GM21717 (cell line): ENCODE measurements at regions not wholly inside any gene's neighbourhood (a gene's known extent, or its start where the extent isn't known, plus 50 kb on each side); places are given as distances from the start of the nearest gene placed in this dataset.

Experiments used
- ATAC-seq: cut with Tn5 transposase; IDR thresholded peaks from one replicate; pipeline ENCODE4 v1.9.1; 2021; ENCODE audit warnings: mild to moderate bottlenecking, moderate library complexity; ENCODE audit not compliant: unreplicated experiment

DNA sequence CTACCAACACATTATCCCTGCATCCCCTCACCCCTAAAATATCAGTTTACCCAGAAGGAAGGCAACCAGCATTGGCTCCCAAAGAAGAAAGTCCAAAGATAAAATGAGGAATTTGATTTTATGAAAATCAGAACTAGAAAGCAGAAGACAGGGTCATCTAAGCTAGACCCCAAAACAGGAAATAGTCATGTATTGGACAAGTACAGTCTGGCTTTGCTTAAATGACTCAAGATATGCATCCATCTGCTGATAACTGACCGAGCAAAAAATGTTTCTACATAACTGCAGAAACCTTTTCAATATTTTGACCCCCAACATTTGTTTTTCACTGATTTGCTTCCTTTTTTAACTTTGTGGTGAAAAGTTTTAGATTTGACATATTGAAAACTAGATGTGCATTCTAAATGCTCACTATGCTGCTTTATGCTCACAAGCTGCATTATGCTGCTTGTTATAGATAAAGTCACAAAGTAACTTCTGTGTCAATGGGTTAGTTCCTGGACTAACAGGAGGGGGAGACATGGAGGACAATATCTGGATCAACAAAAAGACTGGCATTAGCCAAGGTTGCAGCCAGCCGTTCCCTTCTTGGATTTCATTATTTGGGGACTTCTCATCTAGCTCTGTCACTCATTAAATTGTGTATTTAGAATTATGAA, 227.0 kb downstream of the INHBA start:
- no peak for ATAC-seq

DNA sequence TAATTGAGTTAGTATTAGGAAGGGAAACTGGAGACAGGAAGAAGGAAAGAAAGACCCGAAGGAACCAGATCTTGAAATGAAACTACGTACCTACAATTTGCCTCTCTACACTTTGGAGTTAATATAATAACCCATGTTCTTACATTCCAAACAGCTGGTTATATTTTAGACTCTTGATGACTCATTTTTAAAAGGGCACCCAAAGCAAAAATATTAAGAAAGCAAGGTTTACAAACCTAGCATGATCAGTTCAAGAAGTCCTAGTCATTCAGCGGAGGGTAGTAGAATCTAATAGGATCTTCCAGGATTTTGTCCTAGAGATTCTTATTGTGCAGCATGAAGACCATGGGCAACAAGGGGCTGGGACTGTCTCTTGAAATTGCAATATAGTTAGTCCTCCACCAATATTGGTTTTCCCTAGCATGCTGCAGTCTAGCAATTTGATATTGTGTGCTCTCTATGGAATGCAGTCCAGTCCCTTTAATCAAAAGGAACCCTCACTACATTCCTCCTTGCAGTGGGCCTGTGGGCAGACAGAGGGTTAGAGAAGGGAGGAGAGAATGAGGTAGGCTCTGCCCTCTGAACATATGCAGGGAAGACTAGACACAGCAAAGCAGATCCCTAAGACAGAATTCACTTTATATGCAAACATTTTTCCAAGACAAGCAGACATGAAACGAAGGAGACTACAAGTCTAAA, 230.3 kb downstream of the INHBA start:
- no peak for ATAC-seq

DNA sequence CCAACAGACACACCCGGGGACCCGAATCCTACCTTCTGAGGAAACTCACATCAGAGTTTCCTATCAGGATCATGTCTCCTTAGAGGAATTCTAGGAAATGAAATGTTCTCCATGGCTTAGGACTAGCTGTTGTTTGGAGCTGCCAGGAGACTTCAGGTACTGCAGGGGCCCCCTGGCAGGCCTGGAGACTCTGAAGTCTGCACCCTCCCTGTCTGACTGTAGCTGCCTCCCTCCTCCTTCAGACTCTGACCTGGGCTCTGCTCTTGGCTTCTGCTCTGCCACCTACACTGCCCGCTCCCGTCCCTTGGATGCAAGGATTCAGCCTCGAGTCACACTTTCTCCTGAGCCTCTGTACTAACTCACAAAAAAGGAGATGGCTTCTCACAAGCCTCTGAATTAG, 232.8 kb downstream of the INHBA start:
- ATAC-seq: no peak

DNA sequence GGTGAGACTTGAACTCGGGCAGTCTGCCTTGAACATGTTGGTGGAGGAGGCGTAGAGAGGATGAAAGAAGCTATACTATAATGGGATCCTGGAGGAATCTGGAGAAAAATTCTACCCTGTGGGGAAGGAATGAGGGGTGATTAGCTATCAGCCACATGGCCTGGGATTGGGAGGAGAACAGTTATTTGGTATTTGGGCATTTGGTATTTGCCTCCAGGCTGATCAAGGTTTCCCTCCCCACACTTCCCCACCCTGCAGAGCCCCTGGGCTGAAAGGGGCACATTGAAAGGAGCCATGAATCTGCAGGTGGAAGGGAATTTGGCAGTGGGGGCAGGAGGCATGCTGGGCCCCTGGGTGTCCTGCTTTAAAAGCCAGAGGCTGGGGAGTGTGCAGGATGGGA, 235.3 kb downstream of the INHBA start:
- no peak for ATAC-seq

GRCh38 chr7:41466760-41467384, 236.0 kb downstream of the INHBA start:
- ATAC-seq: no peak

DNA sequence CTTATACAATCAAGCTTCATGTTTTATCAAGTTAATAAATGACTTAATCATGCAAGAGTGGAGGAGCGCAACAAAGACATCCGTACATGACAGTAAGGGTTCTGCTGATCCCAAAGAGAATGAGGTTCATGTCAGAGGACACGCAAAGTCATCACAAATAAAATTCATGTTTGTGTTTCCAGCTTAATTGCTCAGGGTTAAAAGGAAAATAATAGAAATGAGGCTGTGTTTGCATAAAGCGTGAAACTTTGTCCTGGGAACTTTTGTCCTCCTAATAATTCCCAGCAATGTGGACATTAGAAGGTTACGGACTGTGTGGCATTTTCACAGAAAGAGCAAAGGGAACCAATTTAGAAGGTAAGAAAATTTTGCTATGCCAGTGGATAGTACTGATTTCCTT, 237.3 kb downstream of the INHBA start:
- no peak for ATAC-seq

DNA sequence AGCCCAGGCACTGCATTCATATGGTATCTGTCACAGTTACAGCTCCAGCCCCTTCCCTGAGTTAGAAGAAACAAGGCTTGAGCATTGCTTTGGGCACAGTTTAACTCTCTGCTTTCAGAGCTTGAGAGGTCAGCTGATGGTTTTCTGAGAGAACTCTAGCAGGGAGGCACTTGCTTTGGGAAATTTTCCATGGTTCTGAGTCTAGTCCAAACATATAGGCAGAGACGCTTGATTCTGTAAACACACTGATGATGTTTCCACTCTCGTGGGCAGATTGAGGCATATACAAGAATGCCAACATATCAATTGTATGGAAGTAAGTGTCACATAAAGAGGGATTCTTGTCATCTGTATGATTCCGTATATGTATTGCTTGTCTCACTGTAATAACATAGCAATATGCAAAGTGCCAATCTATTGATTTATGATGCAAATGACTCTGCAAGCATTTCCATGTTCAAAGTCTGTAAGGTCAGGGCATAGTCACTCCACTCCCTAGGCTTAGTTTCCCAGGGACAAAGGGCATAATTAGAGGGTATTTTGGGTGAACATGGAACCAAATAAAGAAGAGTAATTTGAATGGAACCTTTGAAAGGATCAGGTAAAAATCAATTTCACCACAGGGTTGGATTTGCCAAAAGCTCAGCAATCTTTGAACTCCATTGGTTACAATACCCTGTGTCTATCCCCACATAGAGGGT, 239.0 kb downstream of the INHBA start:
- ATAC-seq: no peak

- no peak for ATAC-seq
Observed at GRCh38 chr7:41459623-41460261, 243.1 kb downstream of the INHBA start.

- no peak for ATAC-seq
Observed at GRCh38 chr7:41459183-41459582, 243.7 kb downstream of the INHBA start.

DNA sequence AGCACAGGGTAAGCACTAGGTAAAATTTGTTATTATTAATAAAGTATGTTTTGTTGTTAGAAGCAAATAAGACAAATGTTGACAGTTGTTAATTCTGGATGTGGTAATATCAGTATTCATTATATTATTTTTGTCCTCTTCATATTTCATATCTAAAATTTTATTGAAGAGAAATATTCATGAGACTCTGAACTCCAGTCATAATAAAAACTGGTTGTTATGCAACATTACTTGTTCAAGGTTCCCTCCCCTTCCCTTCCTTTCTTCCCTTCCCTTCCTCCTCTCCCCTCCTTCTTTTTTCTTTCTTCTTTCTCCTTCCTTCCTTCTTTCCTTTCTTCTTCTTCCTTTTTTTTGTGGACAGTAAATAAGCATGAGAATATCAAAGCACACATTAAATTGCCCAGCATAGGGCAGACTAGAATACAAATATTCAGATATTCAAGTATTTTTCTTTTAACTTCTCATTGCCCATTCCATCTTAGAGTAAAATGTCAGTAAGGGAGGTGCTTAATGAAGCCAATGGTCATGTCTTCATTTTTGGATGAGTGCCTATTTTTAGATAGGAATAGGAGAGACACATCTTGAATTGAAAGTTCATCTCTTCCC, 245.0 kb downstream of the INHBA start:
- ATAC-seq: no peak

DNA sequence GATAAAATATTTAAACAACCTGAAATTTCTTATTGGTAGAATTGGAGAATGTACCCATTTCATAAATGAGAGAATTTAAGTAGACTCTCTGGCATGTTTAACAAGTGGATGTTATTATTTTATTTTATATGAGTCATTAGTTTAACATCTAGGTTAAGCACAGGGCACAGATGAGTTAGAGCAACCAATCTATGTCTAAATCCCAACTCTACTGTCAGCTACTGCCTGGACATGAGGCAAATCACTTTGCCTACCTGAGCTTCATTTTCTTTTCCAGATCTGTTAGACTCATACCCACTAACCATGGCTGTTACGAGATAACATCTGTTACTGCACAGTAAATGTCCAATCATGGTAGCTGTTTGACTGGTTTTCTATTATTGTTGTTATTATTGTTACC, 251.1 kb downstream of the INHBA start:
- ATAC-seq: no peak

GRCh38 chr7:41449694-41450093, 253.2 kb downstream of the INHBA start:
- ATAC-seq: no peak

GRCh38 chr7:41449286-41449685, 253.6 kb downstream of the INHBA start:
- no peak for ATAC-seq

DNA sequence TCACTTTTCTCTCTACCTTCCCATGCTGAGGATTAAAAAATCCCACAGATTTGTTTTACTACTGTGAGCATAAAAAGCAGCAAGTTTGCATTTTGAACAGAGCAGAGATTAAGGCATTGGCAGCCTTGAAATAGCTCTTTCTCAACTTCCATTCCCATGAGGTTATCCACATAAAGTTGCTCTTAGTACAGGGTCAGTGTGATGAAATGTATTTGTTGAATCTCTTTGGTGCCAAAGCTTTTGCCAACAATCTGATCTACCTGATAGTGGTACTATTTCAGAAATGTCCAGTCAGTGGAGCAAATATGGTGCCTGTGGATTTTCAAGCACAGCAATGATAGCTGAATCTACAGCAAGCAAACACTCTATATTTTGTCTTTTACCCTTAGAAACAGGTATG, 254.8 kb downstream of the INHBA start:
- ATAC-seq: no peak

DNA sequence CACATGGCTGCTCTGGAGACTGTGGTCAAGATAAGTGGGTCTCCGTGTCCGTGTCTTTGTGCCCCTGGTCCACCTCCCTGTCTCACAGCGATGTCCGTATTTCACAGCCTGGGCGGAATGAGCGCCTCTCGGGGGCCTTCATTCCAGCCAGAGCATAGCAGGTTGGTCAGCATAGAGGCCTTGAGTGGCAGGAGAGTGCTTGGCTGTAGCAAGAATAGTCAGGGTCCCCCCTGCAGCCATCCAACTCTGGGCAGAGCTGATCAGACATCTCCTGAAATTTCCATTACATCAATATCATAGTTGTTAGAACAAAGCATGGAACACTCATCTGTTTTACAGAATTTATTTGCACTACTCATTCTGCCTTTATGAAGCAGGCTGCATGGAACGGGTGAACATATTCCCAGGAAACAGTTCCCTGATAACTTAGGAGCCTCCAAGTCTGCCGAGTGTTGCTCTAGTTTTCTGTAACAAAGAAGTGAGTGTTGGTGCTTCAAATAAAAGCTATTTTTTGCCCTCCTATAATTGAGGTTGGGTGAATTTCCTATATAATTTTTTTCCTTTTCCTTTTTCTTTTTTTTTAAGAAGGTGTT, 255.3 kb downstream of the INHBA start:
- no peak for ATAC-seq

DNA sequence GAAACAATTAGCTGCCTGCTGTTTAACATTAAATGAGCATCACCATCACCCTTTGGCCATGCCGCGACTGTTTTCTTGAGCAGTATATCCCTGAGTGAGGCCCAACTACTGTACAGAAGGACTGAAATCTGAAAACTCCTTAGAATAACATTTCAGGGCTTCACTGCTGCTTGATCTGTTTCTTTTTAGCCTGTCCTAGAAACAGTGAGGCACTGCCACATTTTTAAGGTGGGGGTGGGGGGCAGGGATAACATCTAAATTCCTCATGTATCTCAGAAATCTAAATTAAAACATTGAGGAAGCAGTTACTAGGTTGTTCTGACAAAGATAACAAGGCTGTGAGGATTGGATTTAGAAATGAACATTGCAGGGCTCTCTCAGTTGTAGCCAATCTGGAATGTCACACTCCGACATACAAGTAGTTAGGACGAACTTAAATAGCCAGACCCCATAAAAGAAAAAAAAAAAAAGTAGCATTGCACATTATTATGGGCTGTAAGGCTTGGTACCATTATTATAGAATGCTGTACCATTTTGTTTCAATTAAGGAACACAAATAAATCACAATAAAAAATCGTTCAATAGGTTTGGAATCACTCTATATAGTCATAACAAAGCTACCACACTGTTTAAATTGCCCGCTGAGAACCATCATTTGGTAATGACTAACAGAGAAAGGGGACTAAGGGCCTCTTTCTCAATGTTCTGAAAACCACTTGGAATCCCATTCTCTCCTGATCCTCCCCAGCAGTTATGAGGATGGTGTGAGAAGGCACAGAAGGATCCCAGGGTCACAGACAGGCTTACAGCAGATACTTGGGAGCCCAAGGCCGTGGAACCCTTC, 256.1 kb downstream of the INHBA start:
- no peak for ATAC-seq

DNA sequence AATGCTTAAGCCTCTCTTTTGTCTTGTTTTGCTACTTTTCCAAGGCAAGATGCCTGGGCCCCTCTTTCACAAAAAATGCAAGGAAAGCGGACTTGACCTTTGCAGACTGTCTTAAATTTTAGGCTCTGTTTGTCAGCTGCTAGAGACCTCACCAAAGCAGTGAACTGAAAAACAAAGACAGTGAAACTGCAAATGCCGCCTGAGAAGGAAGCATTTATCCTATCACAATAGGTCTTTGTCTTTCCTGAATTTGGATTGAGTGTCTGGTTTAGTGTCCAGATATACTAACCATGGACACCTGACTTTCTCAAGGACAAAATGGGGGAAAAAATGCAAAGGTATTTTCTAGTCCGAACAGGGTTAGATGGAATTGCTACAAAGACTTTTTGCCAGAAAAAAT, 256.9 kb downstream of the INHBA start:
- ATAC-seq: no peak

DNA sequence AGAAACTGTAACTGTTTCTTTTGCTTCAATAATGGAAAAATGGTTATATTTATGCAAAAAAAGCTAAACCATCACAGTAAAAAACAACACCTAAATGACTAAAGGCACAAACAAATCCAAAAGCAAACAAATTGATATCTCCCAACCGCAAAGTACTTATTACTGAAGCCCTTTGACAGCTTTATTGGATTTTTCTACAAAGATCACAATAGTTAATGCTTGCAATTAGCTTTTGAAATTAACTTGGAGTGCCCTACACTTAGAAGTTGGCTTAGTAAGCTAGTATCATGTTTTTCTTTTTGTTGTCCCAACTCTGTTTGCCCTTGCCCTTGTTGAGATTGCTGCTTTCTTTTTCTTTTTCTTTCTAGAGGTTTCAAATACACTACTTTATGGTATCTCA, 257.5 kb downstream of the INHBA start:
- ATAC-seq: no peak

DNA sequence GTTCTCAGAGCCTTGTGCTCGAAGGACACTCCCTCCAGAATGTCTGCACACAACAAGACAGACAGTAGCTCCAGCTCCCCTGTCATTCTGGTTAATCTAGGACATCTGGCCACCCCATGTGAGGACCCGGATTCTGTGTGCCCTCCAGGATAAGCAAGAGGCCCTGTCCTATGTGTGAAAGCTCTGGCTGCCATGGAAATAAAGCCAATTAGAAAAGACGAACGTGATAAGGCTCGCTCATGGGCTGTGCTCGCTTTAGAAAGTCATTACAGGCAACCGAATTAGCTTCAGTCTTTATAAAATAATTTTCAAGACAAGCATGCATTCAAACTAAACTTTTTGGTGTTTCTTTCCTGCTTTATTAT, 263.4 kb downstream of the INHBA start:
- no peak for ATAC-seq
